Trophoblast cell (in vitro differentiated cells and primary cell): ENCODE measurements at regions not wholly inside any gene's neighbourhood (a gene's known extent, or its start where the extent isn't known, plus 50 kb on each side); places are given as distances from the start of the nearest gene placed in this dataset.

Experiments used
- DNase-seq, 2 donors: peaks; one replicate each; pipeline ENCODE4 v3.0.0-alpha.2; 2016
- H2AFZ ChIP-seq: 2 replicates; pipeline ENCODE4 v1.6.1; 2013; ENCODE audit warnings: low read length, moderate library complexity, mild to moderate bottlenecking; ENCODE audit not compliant: insufficient read depth, poor library complexity
- H2AK5ac ChIP-seq: 2 replicates; pipeline ENCODE4 v1.6.1; 2013; ENCODE audit warnings: mild to moderate bottlenecking, low read length
- H2BK120ac ChIP-seq: 2 replicates; pipeline ENCODE4 v1.6.1; 2013; ENCODE audit warnings: low read length, mild to moderate bottlenecking, moderate library complexity; ENCODE audit not compliant: insufficient read depth, poor library complexity
- H2BK12ac ChIP-seq: 2 replicates; pipeline ENCODE4 v1.6.1; 2013; ENCODE audit warnings: mild to moderate bottlenecking, low read length, moderate library complexity
- H2BK5ac ChIP-seq: 2 replicates; pipeline ENCODE4 v1.6.1; 2013; ENCODE audit warnings: low read length, low read depth, moderate library complexity, mild to moderate bottlenecking; ENCODE audit not compliant: poor library complexity
- H3K14ac ChIP-seq: 2 replicates; pipeline ENCODE4 v1.6.1; 2013; ENCODE audit warnings: mild to moderate bottlenecking, low read length
- H3K18ac ChIP-seq: 2 replicates; pipeline ENCODE4 v1.6.1; 2013; ENCODE audit warnings: mild to moderate bottlenecking, low read length
- H3K23ac ChIP-seq: 2 replicates; pipeline ENCODE4 v1.6.1; 2013; ENCODE audit warnings: low read length
- H3K27ac ChIP-seq: 2 replicates; pipeline ENCODE4 v1.5.1; 2013; ENCODE audit warnings: low read depth, mild to moderate bottlenecking, inconsistent platforms, low read length, moderate library complexity
- H3K27me3 ChIP-seq: 2 replicates; pipeline ENCODE4 v1.6.1; 2013; ENCODE audit warnings: inconsistent platforms, mild to moderate bottlenecking, low read length, moderate library complexity; ENCODE audit not compliant: insufficient read depth
- H3K36me3 ChIP-seq, 2 experiments: 1 replicate in 1 of 2; 2 replicates in 1 of 2; pipeline ENCODE4 v1.6.1; 2013; ENCODE audit warnings: low read length in 2 of 2, mild to moderate bottlenecking in 2 of 2, moderate library complexity in 1 of 2; ENCODE audit not compliant: insufficient read depth in 2 of 2, control insufficient read depth in 1 of 2
- H3K4ac ChIP-seq: 2 replicates; pipeline ENCODE4 v1.6.1; 2013; ENCODE audit warnings: low read depth, mild to moderate bottlenecking, low read length, moderate library complexity
- H3K4me1 ChIP-seq, 2 experiments: 1 replicate in 1 of 2; 2 replicates in 1 of 2; pipeline ENCODE4 v1.6.1; 2013; ENCODE audit warnings: low read length in 2 of 2, mild to moderate bottlenecking in 2 of 2, moderate library complexity in 1 of 2; ENCODE audit not compliant: insufficient read depth in 2 of 2, control insufficient read depth in 1 of 2
- H3K4me2 ChIP-seq: 2 replicates; pipeline ENCODE4 v1.6.1; 2013; ENCODE audit warnings: inconsistent platforms, mild to moderate bottlenecking, low read length, moderate library complexity
- H3K4me3 ChIP-seq: 2 replicates; pipeline ENCODE4 v1.5.1; 2013; ENCODE audit warnings: mild to moderate bottlenecking, low read depth, low read length, inconsistent platforms
- H3K79me1 ChIP-seq: one replicate; pipeline ENCODE4 v1.6.1; 2013; ENCODE audit warnings: low read length
- H3K79me2 ChIP-seq: 2 replicates; pipeline ENCODE4 v1.6.1; 2013; ENCODE audit warnings: low read length, mild to moderate bottlenecking; ENCODE audit not compliant: control insufficient read depth, insufficient read depth, poor library complexity
- H3K9ac ChIP-seq: 2 replicates; pipeline ENCODE4 v1.6.1; 2013; ENCODE audit warnings: mild to moderate bottlenecking, low read length
- H3K9me3 ChIP-seq: 2 replicates; pipeline ENCODE4 v1.6.1; 2013; ENCODE audit warnings: low read depth, mild to moderate bottlenecking, control low read depth, inconsistent platforms, low read length; ENCODE audit not compliant: insufficient read depth
- H4K12ac ChIP-seq: 2 replicates; pipeline ENCODE4 v1.6.1; 2013; ENCODE audit warnings: low read depth, mild to moderate bottlenecking, low read length, moderate library complexity
- H4K8ac ChIP-seq: 2 replicates; pipeline ENCODE4 v1.6.1; 2013; ENCODE audit warnings: low read depth, mild to moderate bottlenecking, low read length, moderate library complexity
- H4K91ac ChIP-seq: one replicate; pipeline ENCODE4 v1.6.1; 2013; ENCODE audit warnings: low read depth, mild to moderate bottlenecking, low read length, moderate library complexity
- WGBS: extraction: QIAGEN DNeasy Blood & Tissue Kit; methylation state at CpG from one replicate; pipeline ENCODE4 v1.1.7; 2013; ENCODE audit warnings: missing lambda C conversion rate; ENCODE audit not compliant: insufficient read length, insufficient coverage; ENCODE audit errors: extremely low coverage; 5-methylcytosine and 5-hydroxymethylcytosine counted together

- H4K91ac ChIP-seq, result no peak overlapping the region
- H3K36me3 ChIP-seq, result no peaks in the 10 kb centered on the region
- no peak overlapping the region for H3K27ac ChIP-seq
- no peak overlapping the region for H2BK120ac ChIP-seq
- H3K23ac ChIP-seq, result no peak overlapping the region
- no peak overlapping the region for H3K4me3 ChIP-seq
- no peak overlapping the region for H2AFZ ChIP-seq
- H3K79me2 ChIP-seq, result no peaks in the 10 kb centered on the region
- H2BK5ac ChIP-seq, result no peak overlapping the region
- no peak overlapping the region for H3K14ac ChIP-seq
- peaks cover 5% of the 10 kb centered on the region for H3K9me3 ChIP-seq
- no peak overlapping the region for H3K4ac ChIP-seq
- no peaks in the 10 kb centered on the region for H3K4me1 ChIP-seq
- H2AK5ac ChIP-seq, result no peak overlapping the region
- peak; percentile 13 to 27 for DNase-seq
- H3K18ac ChIP-seq, result no peak overlapping the region
- H3K4me2 ChIP-seq, result no peak overlapping the region
- no peaks in the 10 kb centered on the region for H3K79me1 ChIP-seq
- WGBS, result no CpG with 5 or more reads among the region's 4 CpGs
- no peak overlapping the region for H3K9ac ChIP-seq
- H2BK12ac ChIP-seq, result no peak overlapping the region
- H4K8ac ChIP-seq, result no peak overlapping the region
- no peaks in the 10 kb centered on the region for H3K27me3 ChIP-seq
- no peak overlapping the region for H4K12ac ChIP-seq
Observed at GRCh38 chr12:30308010-30308717, 387.5 kb downstream of the IPO8 start.

- Histone ChIP-seq H4K12ac (no peak overlapping the region), H3K14ac (no peak overlapping the region), H3K4ac (no peak overlapping the region), H3K27me3 (no peaks in the 10 kb centered on the region), H3K9ac (no peak overlapping the region), H4K8ac (no peak overlapping the region), H3K79me1 (no peaks in the 10 kb centered on the region), H2BK12ac (no peak overlapping the region), H2BK5ac (no peak overlapping the region), H3K4me2 (no peak overlapping the region), H3K18ac (no peak overlapping the region), H3K27ac (no peak overlapping the region), H4K91ac (no peak overlapping the region), H3K23ac (no peak overlapping the region), H3K9me3 (peaks cover 2% of the 10 kb centered on the region), H2BK120ac (no peak overlapping the region), H3K36me3 (no peaks in the 10 kb centered on the region), H2AFZ (no peak overlapping the region), H2AK5ac (no peak overlapping the region), H3K4me1 (no peaks in the 10 kb centered on the region), H3K4me3 (no peak overlapping the region), H3K79me2 (no peaks in the 10 kb centered on the region)
- no peak for DNase-seq
Observed at GRCh38 chr12:30304528-30304927, 391.1 kb downstream of the IPO8 start.

GRCh38 chr12:30301291-30301690 lies 394.4 kb downstream of the IPO8 start:
- H3K4me2 ChIP-seq, result no peak overlapping the region
- no CpG with 5 or more reads among the region's 2 CpGs for WGBS
- H3K36me3 ChIP-seq, result no peaks in the 10 kb centered on the region
- no peak overlapping the region for H3K4ac ChIP-seq
- no peak overlapping the region for H3K9ac ChIP-seq
- no peak overlapping the region for H3K23ac ChIP-seq
- H3K4me1 ChIP-seq, result no peaks in the 10 kb centered on the region
- H4K8ac ChIP-seq, result no peak overlapping the region
- H3K14ac ChIP-seq, result no peak overlapping the region
- no peak overlapping the region for H4K12ac ChIP-seq
- no peak overlapping the region for H2BK12ac ChIP-seq
- H3K4me3 ChIP-seq, result no peak overlapping the region
- no peak overlapping the region for H2BK120ac ChIP-seq
- H2AFZ ChIP-seq, result no peak overlapping the region
- no peaks in the 10 kb centered on the region for H3K27me3 ChIP-seq
- H2AK5ac ChIP-seq, result no peak overlapping the region
- no peak for DNase-seq
- no peaks in the 10 kb centered on the region for H3K9me3 ChIP-seq
- H4K91ac ChIP-seq, result no peak overlapping the region
- H3K79me1 ChIP-seq, result no peaks in the 10 kb centered on the region
- H3K18ac ChIP-seq, result no peak overlapping the region
- H3K27ac ChIP-seq, result no peak overlapping the region
- H2BK5ac ChIP-seq, result no peak overlapping the region
- H3K79me2 ChIP-seq, result no peaks in the 10 kb centered on the region

GRCh38 chr12:30296486-30296885 lies 399.2 kb downstream of the IPO8 start:
- H3K14ac ChIP-seq, result no peak overlapping the region
- no peak for DNase-seq
- H3K79me1 ChIP-seq, result no peaks in the 10 kb centered on the region
- H2AFZ ChIP-seq, result no peak overlapping the region
- no peaks in the 10 kb centered on the region for H3K27me3 ChIP-seq
- no peak overlapping the region for H4K8ac ChIP-seq
- no peak overlapping the region for H3K27ac ChIP-seq
- no peak overlapping the region for H4K12ac ChIP-seq
- H2AK5ac ChIP-seq, result no peak overlapping the region
- no CpG with 5 or more reads among the region's 8 CpGs for WGBS
- H3K4me1 ChIP-seq, result no peaks in the 10 kb centered on the region
- H3K4me3 ChIP-seq, result no peak overlapping the region
- H3K9ac ChIP-seq, result no peak overlapping the region
- no peak overlapping the region for H4K91ac ChIP-seq
- H2BK120ac ChIP-seq, result no peak overlapping the region
- H3K18ac ChIP-seq, result no peak overlapping the region
- H3K4ac ChIP-seq, result no peak overlapping the region
- no peak overlapping the region for H2BK5ac ChIP-seq
- H3K79me2 ChIP-seq, result no peaks in the 10 kb centered on the region
- no peak overlapping the region for H3K23ac ChIP-seq
- no peaks in the 10 kb centered on the region for H3K9me3 ChIP-seq
- H3K4me2 ChIP-seq, result no peak overlapping the region
- no peaks in the 10 kb centered on the region for H3K36me3 ChIP-seq
- H2BK12ac ChIP-seq, result no peak overlapping the region
